HCT116 (cell line): ENCODE measurements at regions not wholly inside any gene's neighbourhood (a gene's known extent, or its start where the extent isn't known, plus 50 kb on each side); places are given as distances from the start of the nearest gene placed in this dataset.

Experiments
- ATAC-seq: fragments of 200-7000 bp; cut with Tn5 transposase; 2 replicates; pipeline ENCODE4 v1.9.1; 2020; ENCODE audit warnings: mild to moderate bottlenecking, moderate library complexity
- BruUV-seq: library from RNA; stranded (reverse); fragments of 400-500 nt; replicated peaks from 2 replicates; lab custom pipeline; 2021; lab: Mats Ljungman, UMichigan
- CTCF ChIA-PET: fragments of 300-600 bp; sonication (Branson Sonifier 250); formaldehyde crosslinking; loops from one replicate; lab custom pipeline; 2021; ENCODE audit warnings: antibody characterized with exemption; lab: Charles Lee
- POLR2A ChIA-PET: fragments of 300-600, 350-600 bp; sonication (Branson Sonifier 250); formaldehyde crosslinking; loops from one replicate; lab custom pipeline; 2021; ENCODE audit warnings: antibody characterized with exemption; lab: Charles Lee
- RAD21 ChIA-PET, 2 experiments: fragments of 300-600 bp; sonication (Branson Sonifier 250); formaldehyde crosslinking; loops; one replicate each; lab custom pipeline; 2023; ENCODE audit warnings: low total read pairs in 2 of 2; ENCODE audit not compliant: uncharacterized antibody in 2 of 2, unreplicated experiment in 2 of 2, low non-redundant PET in 1 of 2; lab: Charles Lee
- DNase-seq: peaks from one replicate; pipeline ENCODE4 v3.0.0-alpha.2; 2010; ENCODE audit warnings: low read depth, low spot score
- H2AFZ ChIP-seq: fragments of 200-600 bp; shearing (Covaris generic), sonication (generic); 2 replicates; pipeline ENCODE4 v1.6.1; 2017; ENCODE audit warnings: low read depth, mixed run types, mixed read lengths, antibody characterized with exemption, low read length; ENCODE audit not compliant: poor library complexity, severe bottlenecking
- H3K27ac ChIP-seq: 2 replicates; pipeline ENCODE4 v1.5.1; 2012; ENCODE audit warnings: low read depth, low read length
- H3K27me3 ChIP-seq: fragments of 200-600 bp; sonication (generic); 2 replicates; pipeline ENCODE4 v1.6.1; 2016; ENCODE audit warnings: mixed run types, low read length, mixed read lengths; ENCODE audit not compliant: insufficient read depth
- H3K36me3 ChIP-seq, 2 experiments: fragments of 200-500 bp in 1 of 2; fragments of 200-600 bp in 1 of 2; sonication (Bioruptor generic) in 1 of 2; sonication (generic) in 1 of 2; 2 replicates each; pipeline versions ENCODE4 v1.5.1 to v1.6.1; 2014 to 2016; ENCODE audit warnings: low read length in 2 of 2, inconsistent platforms in 1 of 2, mixed read lengths in 1 of 2, mixed run types in 1 of 2; ENCODE audit not compliant: insufficient read depth in 2 of 2, control insufficient read depth in 1 of 2
- H3K4me1 ChIP-seq, 2 experiments: fragments of 200-600 bp in 1 of 2; sonication (generic) in 1 of 2; 2 replicates each; pipeline versions ENCODE4 v1.5.1 to v1.6.1; 2012 to 2017; ENCODE audit warnings: low read length in 2 of 2, inconsistent platforms in 1 of 2, mild to moderate bottlenecking in 1 of 2, mixed read lengths in 1 of 2, mixed run types in 1 of 2, moderate library complexity in 1 of 2; ENCODE audit not compliant: insufficient read depth in 2 of 2, control insufficient read depth in 1 of 2
- H3K4me2 ChIP-seq: fragments of 200-600 bp; sonication (generic); 2 replicates; pipeline ENCODE4 v1.6.1; 2017; ENCODE audit warnings: mixed run types, low read length, mixed read lengths
- H3K4me3 ChIP-seq, 2 experiments: fragments of 200-600 bp in 1 of 2; sonication (generic) in 1 of 2; replicated peaks in 1 of 2; 2 replicates each; pipeline ENCODE4 v1.5.1; 2011 to 2016; ENCODE audit warnings: low read length in 2 of 2, control low read depth in 1 of 2, low read depth in 1 of 2, mild to moderate bottlenecking in 1 of 2, mixed read lengths in 1 of 2, mixed run types in 1 of 2
- H3K79me2 ChIP-seq: fragments of 200-600 bp; sonication (generic); 2 replicates; pipeline ENCODE4 v1.6.1; 2017; ENCODE audit warnings: mild to moderate bottlenecking, mixed run types, low read length, moderate library complexity, mixed read lengths; ENCODE audit not compliant: insufficient read depth
- H3K9ac ChIP-seq: fragments of 200-600 bp; sonication (generic); 2 replicates; pipeline ENCODE4 v1.6.1; 2016; ENCODE audit warnings: low read length, mixed read lengths
- H3K9me2 ChIP-seq: fragments of 200-600 bp; sonication (generic), shearing (Covaris generic); 2 replicates; pipeline ENCODE4 v1.6.1; 2017; ENCODE audit warnings: mixed run types, mild to moderate bottlenecking, moderate library complexity; ENCODE audit not compliant: insufficient read depth
- H3K9me3 ChIP-seq, 2 experiments: fragments of 200-500 bp in 1 of 2; fragments of 200-600 bp in 1 of 2; sonication (Bioruptor generic) in 1 of 2; sonication (generic) in 1 of 2; 2 replicates each; pipeline ENCODE4 v1.6.1; 2014 to 2017; ENCODE audit warnings: low read length in 2 of 2, mixed read lengths in 2 of 2, inconsistent platforms in 1 of 2, low read depth in 1 of 2, mild to moderate bottlenecking in 1 of 2, mixed run types in 1 of 2, moderate library complexity in 1 of 2; ENCODE audit not compliant: control insufficient read depth in 1 of 2, insufficient read depth in 1 of 2
- H4K20me1 ChIP-seq: fragments of 200-600 bp; sonication (generic), shearing (Covaris generic); 2 replicates; pipeline ENCODE4 v1.6.1; 2017; ENCODE audit warnings: mixed run types, mild to moderate bottlenecking, moderate library complexity; ENCODE audit not compliant: insufficient read depth
- ATF3 ChIP-seq: IDR thresholded peaks from 2 replicates; pipeline ENCODE4 v1.6.1; 2012
- CEBPB ChIP-seq: IDR thresholded peaks from 2 replicates; pipeline ENCODE4 v1.6.1; 2012; ENCODE audit warnings: low read depth
- ELF1 ChIP-seq: IDR thresholded peaks from 2 replicates; pipeline ENCODE4 v1.6.1; 2012; ENCODE audit warnings: low read depth, borderline replicate concordance
- EZH2 ChIP-seq: fragments of 200-600 bp; sonication (generic); IDR thresholded peaks from 2 replicates; pipeline ENCODE4 v1.6.1; 2017; ENCODE audit warnings: antibody characterized with exemption, mixed run types
- EZH2phosphoT487 ChIP-seq: fragments of 200-600 bp; IDR thresholded peaks from 2 replicates; pipeline ENCODE4 v1.6.1; 2018; ENCODE audit warnings: antibody characterized with exemption, borderline replicate concordance
- FOSL1 ChIP-seq: IDR thresholded peaks from 2 replicates; pipeline ENCODE4 v1.6.1; 2012; ENCODE audit warnings: low read depth
- JUND ChIP-seq: IDR thresholded peaks from 2 replicates; pipeline ENCODE4 v1.6.1; 2012
- POLR2A ChIP-seq: IDR thresholded peaks from 2 replicates; pipeline ENCODE4 v1.7.0; 2011; ENCODE audit warnings: borderline replicate concordance; ENCODE audit not compliant: insufficient read depth, insufficient read length; ENCODE audit errors: extremely low read depth
- REST ChIP-seq: IDR thresholded peaks from 2 replicates; pipeline ENCODE4 v1.6.1; 2012; ENCODE audit warnings: low read depth
- SIN3A ChIP-seq: IDR thresholded peaks from 2 replicates; pipeline ENCODE4 v1.6.1; 2012; ENCODE audit warnings: low read depth
- SP1 ChIP-seq: IDR thresholded peaks from 2 replicates; pipeline ENCODE4 v1.6.1; 2012; ENCODE audit warnings: low read depth
- SRF ChIP-seq: IDR thresholded peaks from 2 replicates; pipeline ENCODE4 v1.6.1; 2012; ENCODE audit warnings: low read depth
- TCF7L2 ChIP-seq: IDR thresholded peaks from 2 replicates; pipeline ENCODE4 v1.7.0; 2011; ENCODE audit warnings: borderline replicate concordance, inconsistent platforms; ENCODE audit not compliant: insufficient read depth, insufficient read length; ENCODE audit errors: extremely low read depth
- YY1 ChIP-seq: IDR thresholded peaks from 2 replicates; pipeline ENCODE4 v1.6.1; 2011; ENCODE audit warnings: low read length, low read depth, moderate library complexity, mild to moderate bottlenecking; ENCODE audit not compliant: insufficient replicate concordance; ENCODE audit errors: extremely low read depth
- ZBTB33 ChIP-seq: IDR thresholded peaks from 2 replicates; pipeline ENCODE4 v1.6.1; 2011; ENCODE audit warnings: mild to moderate bottlenecking, low read length, moderate library complexity; ENCODE audit not compliant: insufficient replicate concordance; ENCODE audit errors: extremely low read depth
- intact Hi-C: fragments of 100-400 bp; cut with micrococcal nuclease; formaldehyde crosslinking; loops from 2 replicates; pipeline ENCODE4 v1.10.0; 2022

- no peak overlapping the region for H3K4me3 ChIP-seq
- H3K9me3 ChIP-seq = peaks cover 8 to 12% of the 10 kb centered on the region in 2 experiments; a peak in 2 of 4 replicates
- no peak overlapping the region for H2AFZ ChIP-seq
- DNase-seq = no peak
- H3K4me1 ChIP-seq = no peaks in the 10 kb centered on the region
- H3K9me2 ChIP-seq = no peaks in the 10 kb centered on the region
- no peaks in the 10 kb centered on the region for H4K20me1 ChIP-seq
- TF ChIP-seq SP1 (no peak), CEBPB (no peak), POLR2A (no peak), EZH2 (no peak), ZBTB33 (no peak), EZH2phosphoT487 (no peak)
- no peak for ATAC-seq
- H3K36me3 ChIP-seq = no peaks in the 10 kb centered on the region
- H3K4me2 ChIP-seq = no peak overlapping the region
- intact Hi-C loops = no loop called here
- ChIA-PET RAD21 (no interaction called here), POLR2A (no interaction called here), CTCF (no interaction called here)
- no peak overlapping the region for H3K27ac ChIP-seq
- BruUV-seq = no TSS peak
- H3K9ac ChIP-seq = no peak overlapping the region
- no peaks in the 10 kb centered on the region for H3K79me2 ChIP-seq
- no peaks in the 10 kb centered on the region for H3K27me3 ChIP-seq
These were observed 938.3 kb upstream of the CNTNAP5 start for GRCh38 chr2:123086613-123087385.

GRCh38 chr2:123091471-123091870 lies 933.6 kb upstream of the CNTNAP5 start:
- ChIA-PET RAD21 (no interaction called here), CTCF (no interaction called here), POLR2A (no interaction called here)
- Histone ChIP-seq H3K9me2 (no peaks in the 10 kb centered on the region), H3K4me2 (no peak overlapping the region), H3K36me3 (no peaks in the 10 kb centered on the region), H2AFZ (no peak overlapping the region), H3K9me3 (peaks cover 8 to 19% of the 10 kb centered on the region in 2 experiments; a peak in 2 of 4 replicates), H3K4me3 (no peak overlapping the region), H3K27ac (no peak overlapping the region), H3K27me3 (no peaks in the 10 kb centered on the region), H4K20me1 (no peaks in the 10 kb centered on the region), H3K9ac (no peak overlapping the region), H3K4me1 (no peaks in the 10 kb centered on the region), H3K79me2 (no peaks in the 10 kb centered on the region)
- TF ChIP-seq ATF3 = no peak
- no peak for TF ChIP-seq TCF7L2
- TF ChIP-seq SP1 = no peak
- TF ChIP-seq YY1 = no peak
- TF ChIP-seq EZH2phosphoT487 = no peak
- no peak for TF ChIP-seq SIN3A
- no peak for TF ChIP-seq REST
- TF ChIP-seq FOSL1 = no peak
- no peak for TF ChIP-seq JUND
- TF ChIP-seq ELF1 = no peak
- no peak for TF ChIP-seq POLR2A
- TF ChIP-seq SRF = no peak
- no TSS peak for BruUV-seq
- no peak for ATAC-seq
- DNase-seq = no peak
- intact Hi-C loops = no loop called here
